Urothelium cell line (cell line): ENCODE measurements at regions not wholly inside any gene's neighbourhood (a gene's known extent, or its start where the extent isn't known, plus 50 kb on each side); places are given as distances from the start of the nearest gene placed in this dataset.

Experiments
- DNase-seq: peaks from one replicate; pipeline ENCODE4 v3.0.0; 2011; ENCODE audit warnings: low spot score, mixed read lengths
- FAIRE-seq: peaks from 2 replicates; lab custom pipeline; 2011; peaks lifted over from hg19 to GRCh38; lab: Jason Lieb, UNC

DNA sequence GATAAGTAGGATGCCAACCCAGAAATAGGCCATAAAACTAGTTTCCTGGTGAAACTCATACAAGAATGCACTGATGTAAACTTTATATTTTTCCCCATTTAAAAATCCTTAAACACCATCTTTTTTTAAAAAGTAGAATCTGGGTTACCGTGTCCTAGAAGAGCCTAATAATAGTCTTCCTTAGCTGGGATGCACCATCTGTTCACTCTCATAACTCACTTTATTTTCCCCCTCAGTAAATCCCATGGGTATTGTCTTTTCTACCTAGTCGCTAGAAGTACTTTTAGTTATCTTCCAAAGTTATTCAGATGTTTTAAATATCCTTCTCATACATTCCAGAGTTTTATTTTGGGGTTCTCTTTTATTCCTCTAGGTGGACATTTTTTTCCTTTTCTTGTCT lies 250.2 kb downstream of the PLA2G4A start:
- no peak for FAIRE-seq
- no peak for DNase-seq

DNA sequence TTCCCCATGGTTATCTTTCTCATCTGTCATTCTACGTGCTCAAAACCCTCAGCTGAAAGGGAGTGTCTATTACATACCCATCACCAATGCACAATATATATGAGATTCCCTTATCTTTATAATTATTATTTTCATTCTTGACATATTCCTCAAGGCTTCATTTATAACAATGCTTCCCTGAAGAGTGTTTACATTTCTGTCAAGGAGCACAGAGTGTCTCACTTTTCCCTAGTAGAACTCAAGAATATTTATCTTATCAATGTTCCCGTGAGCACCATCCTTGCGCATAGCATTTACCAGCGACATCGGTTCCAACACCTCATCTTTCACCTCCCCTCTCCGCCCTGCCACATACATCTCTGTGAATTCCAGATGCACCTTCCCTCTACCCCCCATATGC lies 250.6 kb downstream of the PLA2G4A start:
- DNase-seq = no peak
- FAIRE-seq = no peak

DNA sequence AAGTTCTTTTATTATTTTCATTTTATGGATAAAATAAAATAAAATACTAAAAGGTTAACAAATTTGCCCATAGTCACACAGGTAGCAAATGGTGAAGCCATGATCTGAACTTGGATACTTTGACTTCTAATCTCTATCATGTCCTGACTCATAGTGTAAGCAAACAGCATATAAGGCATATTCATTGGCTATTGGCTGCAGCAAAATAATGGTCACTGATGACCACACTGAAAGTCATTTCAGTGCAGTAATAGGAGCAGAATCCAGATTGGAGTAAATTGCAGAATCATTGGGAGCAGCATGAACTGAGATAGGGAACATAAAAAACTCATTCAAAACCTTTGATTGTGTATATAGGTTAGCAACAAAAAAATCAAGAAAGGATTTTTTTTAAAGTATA lies 262.9 kb downstream of the PLA2G4A start:
- no peak for DNase-seq
- no peak for FAIRE-seq

- no peak for DNase-seq
- FAIRE-seq = no peak
Measured at GRCh38 chr1:187092104-187092503, 263.4 kb downstream of the PLA2G4A start.

DNA sequence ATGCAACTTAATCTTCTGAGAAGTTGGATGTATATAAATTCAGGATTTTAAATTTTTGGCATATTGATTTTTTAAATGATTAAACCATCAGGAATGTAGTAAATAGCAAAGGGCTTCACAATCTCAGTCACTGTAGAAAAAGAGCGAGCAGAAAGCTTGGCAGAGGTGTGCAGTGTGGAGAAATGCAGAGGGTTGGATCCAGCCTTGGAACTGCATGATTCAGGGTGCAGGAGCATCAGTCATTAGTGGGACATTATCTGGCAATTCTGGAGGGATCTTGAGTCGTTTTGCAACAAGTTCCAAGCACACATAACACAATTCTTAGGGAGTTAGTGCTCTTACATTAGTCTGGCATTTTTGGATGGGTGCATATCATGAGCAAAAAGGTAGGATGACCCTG lies 267.9 kb downstream of the PLA2G4A start:
- FAIRE-seq (no peak), DNase-seq (no peak)

DNA sequence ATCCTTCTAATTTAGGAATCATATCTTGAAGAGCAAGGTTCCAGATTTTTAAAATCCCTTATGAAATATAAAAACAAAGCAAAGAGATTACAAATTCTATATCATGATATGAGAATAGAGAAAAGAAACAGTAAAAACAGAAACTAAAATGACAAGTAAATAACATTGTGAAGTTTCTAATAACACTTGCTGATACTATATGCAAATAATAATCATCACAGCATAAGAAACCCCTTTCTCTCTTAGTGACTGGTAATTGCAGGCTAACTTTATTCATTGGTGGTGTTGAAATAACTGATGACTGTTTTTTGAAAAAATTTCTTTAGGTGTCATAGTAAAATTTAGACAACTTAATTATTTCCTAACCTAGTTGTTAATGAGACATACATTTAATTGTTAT lies 281.6 kb downstream of the PLA2G4A start:
- DNase-seq = no peak
- no peak for FAIRE-seq

GRCh38 chr1:187114792-187115191 lies 286.0 kb downstream of the PLA2G4A start:
- no peak for FAIRE-seq
- no peak for DNase-seq

- FAIRE-seq (no peak), DNase-seq (no peak)
Measured at GRCh38 chr1:187121661-187122060, 292.9 kb downstream of the PLA2G4A start.

GRCh38 chr1:187122566-187122965 lies 293.8 kb downstream of the PLA2G4A start:
- FAIRE-seq = no peak
- DNase-seq = no peak

DNA sequence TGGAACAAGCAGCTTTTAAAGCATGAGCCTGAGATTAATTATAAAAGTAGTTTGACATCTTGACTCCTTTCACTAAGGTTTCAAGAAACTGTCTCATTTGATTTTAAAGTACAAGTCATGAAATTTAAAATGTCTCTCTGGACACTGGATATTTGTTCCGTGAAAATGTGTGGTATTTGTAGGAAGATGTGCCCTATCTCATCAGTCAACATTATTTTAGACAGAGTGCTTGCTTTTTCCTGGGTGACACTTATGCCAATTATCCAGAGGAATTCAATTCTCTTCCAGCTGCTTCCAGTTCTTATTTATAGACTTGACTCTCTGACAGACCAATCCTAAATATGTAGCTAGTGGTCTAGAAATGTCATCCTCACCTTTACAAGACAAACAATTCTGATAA lies 300.4 kb downstream of the PLA2G4A start:
- FAIRE-seq (no peak), DNase-seq (no peak)

GRCh38 chr1:187143783-187144182 lies 315.0 kb downstream of the PLA2G4A start:
- no peak for FAIRE-seq
- no peak for DNase-seq

DNA sequence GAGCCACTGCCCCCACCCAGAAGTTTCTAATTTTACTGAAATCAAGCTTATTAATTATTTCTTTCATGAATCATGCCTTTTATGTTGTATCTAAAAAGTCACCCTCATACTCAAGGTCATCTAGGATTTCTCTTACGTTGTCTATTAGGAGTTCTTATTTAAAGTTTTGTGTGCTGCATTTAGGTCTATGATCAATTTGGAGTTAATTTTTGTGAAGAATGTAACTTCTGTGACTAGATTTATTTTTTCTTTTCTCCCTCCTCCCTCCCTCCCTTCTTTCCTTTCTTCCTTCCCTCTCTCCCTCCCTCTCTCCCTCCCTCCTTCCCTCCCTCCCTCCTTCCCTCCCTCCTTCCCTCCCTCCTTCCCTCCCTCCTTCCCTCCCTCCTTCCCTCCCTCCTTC lies 317.6 kb downstream of the PLA2G4A start:
- FAIRE-seq = no peak
- no peak for DNase-seq

DNA sequence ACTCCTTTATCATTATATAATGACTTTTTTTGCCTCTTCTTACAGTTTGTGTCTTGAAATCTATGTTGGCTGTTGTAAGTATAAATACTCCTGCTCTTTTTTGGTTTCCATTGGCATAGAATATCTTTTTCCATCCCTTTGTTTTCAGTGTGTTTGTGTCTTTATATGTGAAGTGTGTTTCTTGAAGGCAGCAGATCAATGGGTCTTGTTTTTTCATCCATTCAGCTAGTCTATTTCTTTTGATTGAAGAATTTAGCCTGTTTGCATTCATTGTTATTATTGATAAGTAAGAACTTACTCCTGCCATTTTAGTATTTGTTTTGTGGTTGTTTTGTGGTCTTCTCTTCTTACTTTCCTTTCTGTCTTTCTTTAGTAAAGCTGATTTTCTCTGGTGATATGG lies 322.8 kb downstream of the PLA2G4A start:
- no peak for DNase-seq
- no peak for FAIRE-seq

GRCh38 chr1:187153047-187153446 lies 324.3 kb downstream of the PLA2G4A start:
- DNase-seq (no peak), FAIRE-seq (no peak)

GRCh38 chr1:187157115-187157514 lies 328.4 kb downstream of the PLA2G4A start:
- FAIRE-seq (no peak), DNase-seq (no peak)

DNA sequence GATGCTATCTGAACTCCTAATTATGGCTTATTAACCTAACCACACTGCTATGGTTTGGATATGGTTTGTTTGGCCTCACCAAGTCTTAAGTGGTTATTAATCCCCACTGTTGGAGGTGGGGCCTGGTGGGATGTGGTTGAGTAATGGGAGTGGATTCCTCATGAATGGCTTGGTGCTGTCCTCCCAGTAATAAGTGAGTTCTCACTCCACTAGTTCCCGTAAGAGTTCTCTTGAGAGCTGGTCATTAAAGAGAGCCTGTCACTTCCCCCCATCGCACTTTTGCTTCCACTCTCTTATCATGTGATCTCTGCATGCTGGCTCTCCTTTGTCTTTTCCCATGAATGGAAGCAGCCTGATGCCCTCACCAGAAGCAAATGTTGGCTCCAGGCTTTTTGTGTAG lies 328.8 kb downstream of the PLA2G4A start:
- DNase-seq (no peak), FAIRE-seq (no peak)

DNA sequence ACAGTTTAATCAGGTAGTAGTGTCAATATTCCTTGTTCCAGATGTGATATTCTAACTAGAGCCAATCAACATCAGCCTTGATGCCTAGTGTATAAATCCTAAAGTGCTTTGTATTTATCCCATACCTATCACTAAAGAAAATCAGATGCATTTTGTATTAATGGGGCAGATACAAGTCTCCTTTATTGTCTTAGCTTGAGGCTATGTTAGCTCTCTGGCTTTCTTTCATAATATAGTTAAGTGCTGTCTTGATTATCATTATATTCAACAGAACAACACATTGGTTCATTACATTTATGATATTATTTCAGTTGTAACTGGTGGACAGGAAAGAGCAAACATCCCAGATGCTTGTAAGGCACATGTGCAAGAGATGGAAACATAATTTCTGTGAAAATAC lies 338.8 kb downstream of the PLA2G4A start:
- no peak for FAIRE-seq

GRCh38 chr1:187168297-187168696 lies 339.5 kb downstream of the PLA2G4A start:
- FAIRE-seq = no peak

More for the DNA sequence above, 338.8 kb downstream of the PLA2G4A start:
- DNase-seq = no peak

DNA sequence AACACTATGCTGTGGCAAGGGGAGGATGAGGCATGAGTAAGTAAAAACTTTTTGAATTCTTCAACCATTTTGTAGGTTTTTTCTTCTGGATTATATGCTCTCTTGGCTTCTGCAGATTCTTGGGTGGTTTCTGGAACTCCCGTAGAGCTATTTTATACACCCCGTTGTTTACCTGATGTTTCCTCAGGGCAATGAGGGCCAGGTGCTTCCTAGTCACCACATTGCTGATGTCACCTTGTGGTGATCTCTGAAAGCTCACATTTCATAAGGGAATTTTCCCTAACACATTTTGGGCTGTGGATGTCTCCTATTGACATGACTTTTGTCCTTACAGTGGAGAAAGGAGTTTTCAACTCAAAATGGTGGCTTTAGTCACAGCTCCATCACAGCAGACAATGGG lies 356.6 kb downstream of the PLA2G4A start:
- FAIRE-seq (no peak), DNase-seq (no peak)

More at GRCh38 chr1:187168297-187168696, 339.5 kb downstream of the PLA2G4A start:
- DNase-seq = no peak

DNA sequence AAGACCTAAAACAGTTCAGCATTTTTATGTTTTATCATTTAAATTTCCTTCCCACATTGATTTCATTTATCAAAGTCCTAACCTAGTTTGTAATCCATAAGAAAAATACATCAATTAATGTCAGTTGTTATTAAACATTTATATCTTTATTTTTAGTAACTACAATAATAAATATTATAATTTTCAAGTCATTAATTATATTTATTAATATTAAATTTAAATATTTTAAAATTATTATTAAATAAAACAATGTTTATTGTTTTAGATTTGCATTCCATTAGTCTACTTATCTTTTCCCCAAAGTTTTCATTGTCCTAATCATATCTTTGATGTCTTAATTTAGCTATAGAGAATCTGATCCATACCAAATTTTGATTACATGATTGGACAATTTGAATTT lies 368.9 kb downstream of the PLA2G4A start:
- no peak for DNase-seq
- no peak for FAIRE-seq

DNA sequence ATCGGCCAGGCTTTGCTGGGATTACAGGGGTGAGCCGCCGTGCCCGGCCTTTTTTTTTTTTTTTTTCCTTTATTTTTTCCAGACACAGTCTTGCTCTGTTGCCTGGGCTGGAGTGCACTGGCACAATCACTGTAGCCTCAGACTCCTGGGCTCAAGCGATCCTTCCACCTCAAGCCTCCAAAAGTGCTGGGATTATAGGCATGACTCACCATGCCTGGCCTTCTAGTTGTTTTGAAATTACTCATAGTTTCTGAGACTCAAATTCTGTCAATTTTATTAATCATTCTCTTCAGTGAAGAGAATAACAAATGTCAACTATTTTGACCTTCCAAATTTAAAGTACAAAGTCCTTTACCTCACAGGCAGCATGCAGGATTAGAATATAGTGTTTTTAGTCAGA lies 374.5 kb downstream of the PLA2G4A start:
- DNase-seq (peak; percentile 10), FAIRE-seq (no peak)

GRCh38 chr1:187212377-187212776 lies 383.6 kb downstream of the PLA2G4A start:
- DNase-seq = no peak
- no peak for FAIRE-seq

DNA sequence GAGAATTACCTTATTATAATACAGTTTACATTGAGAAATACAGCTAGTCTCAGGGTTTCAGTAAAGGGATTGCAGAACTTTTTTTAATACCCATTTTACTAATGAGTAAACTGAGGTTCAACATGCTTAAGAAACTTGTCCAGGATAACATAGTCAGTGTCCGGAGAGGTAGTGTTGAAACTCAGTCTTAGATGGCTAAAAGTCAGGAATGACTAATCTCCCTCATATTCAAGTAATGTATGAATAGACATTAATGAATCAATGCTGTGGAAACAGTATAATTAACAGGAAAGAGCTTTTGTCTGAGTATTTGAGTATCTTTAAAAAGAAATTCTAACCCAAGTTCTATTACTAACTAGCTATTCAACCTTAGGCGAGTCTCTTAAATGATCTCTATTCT lies 397.6 kb downstream of the PLA2G4A start:
- FAIRE-seq (no peak), DNase-seq (no peak)

DNA sequence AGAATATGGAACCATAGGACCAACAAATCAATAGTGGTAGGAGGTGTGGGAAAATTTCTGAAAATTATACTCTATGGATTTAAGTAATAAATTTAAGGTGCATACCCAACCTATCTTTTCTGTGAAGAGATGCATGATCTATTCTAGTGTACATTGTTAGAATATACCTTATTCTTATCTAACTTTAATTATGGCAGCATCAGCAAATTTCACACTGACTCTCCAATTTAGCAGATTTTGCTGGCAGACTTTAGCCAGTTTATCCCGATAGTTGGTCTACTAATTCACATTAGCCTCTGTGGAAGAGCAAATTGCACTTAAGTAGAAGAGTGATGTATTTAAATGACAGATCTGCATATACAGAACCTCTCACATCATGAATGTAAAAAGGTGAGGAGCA lies 400.0 kb downstream of the PLA2G4A start:
- FAIRE-seq = no peak
- no peak for DNase-seq
